Naive thymus-derived CD4-positive, alpha-beta T cell (primary cell): ENCODE measurements at regions not wholly inside any gene's neighbourhood (a gene's known extent, or its start where the extent isn't known, plus 50 kb on each side); places are given as distances from the start of the nearest gene placed in this dataset.
"Not testable (repeated sequence)": the region's sequence is repeated elsewhere in the genome, so short reads cannot be mapped to it uniquely, and the experiment has no call there.

ENCODE experiments used
- ATAC-seq: fragments of 150-1000 bp; cut with Tn5 transposase; 2 replicates; pipeline ENCODE4 v1.10.0; 2021; ENCODE audit warnings: mild to moderate bottlenecking, moderate library complexity
- CTCF ChIA-PET: fragments of 350-600 bp; sonication (Branson Sonifier 250); formaldehyde crosslinking; loops from one replicate; lab custom pipeline; 2021; ENCODE audit warnings: antibody characterized with exemption; lab: Charles Lee
- POLR2A ChIA-PET: fragments of 350-600 bp; sonication (Branson Sonifier 250); formaldehyde crosslinking; loops from one replicate; lab custom pipeline; 2021; ENCODE audit warnings: antibody characterized with exemption, inconsistent platforms; lab: Charles Lee
- DNase-seq, 9 donors: peaks; one replicate each; pipeline versions ENCODE4 v3.0.0 to v3.0.0-alpha.2; 2020 to 2022; ENCODE audit warnings: mixed read lengths in 1 of 9
- H3K27ac ChIP-seq: one replicate; pipeline ENCODE4 v1.7.0; 2013; ENCODE audit warnings: mild to moderate bottlenecking, low read depth, low read length, moderate library complexity
- H3K27me3 ChIP-seq, 2 donors: one replicate each; pipeline ENCODE4 v1.7.0; 2013; ENCODE audit warnings: low read length in 2 of 2, mild to moderate bottlenecking in 2 of 2, moderate library complexity in 2 of 2; ENCODE audit not compliant: control insufficient read depth in 2 of 2, insufficient read depth in 2 of 2
- H3K36me3 ChIP-seq, 3 experiments: 1 replicate in 2 of 3; 2 replicates in 1 of 3; pipeline ENCODE4 v1.7.0; 2013; ENCODE audit warnings: low read length in 3 of 3, mild to moderate bottlenecking in 3 of 3, moderate library complexity in 1 of 3; ENCODE audit not compliant: insufficient read depth in 3 of 3, control insufficient read depth in 2 of 3
- H3K4me1 ChIP-seq, 2 donors: one replicate each; pipeline ENCODE4 v1.7.0; 2013; ENCODE audit warnings: low read length in 2 of 2, mild to moderate bottlenecking in 2 of 2, moderate library complexity in 1 of 2; ENCODE audit not compliant: control insufficient read depth in 2 of 2, insufficient read depth in 2 of 2
- H3K4me3 ChIP-seq: 2 replicates; pipeline ENCODE4 v1.7.0; 2013; ENCODE audit warnings: mild to moderate bottlenecking, low read length
- H3K9me3 ChIP-seq, 3 experiments: 1 replicate in 2 of 3; 2 replicates in 1 of 3; pipeline ENCODE4 v1.7.0; 2013; ENCODE audit warnings: low read length in 3 of 3; ENCODE audit not compliant: control insufficient read depth in 2 of 3
- H3K27ac Mint-ChIP-seq, 9 donors: one replicate each; pipeline ENCODE4 v1.8.0; 2020 to 2022; ENCODE audit warnings: mixed read lengths in 9 of 9, mild to moderate bottlenecking in 8 of 9, moderate library complexity in 5 of 9, inconsistent platforms in 2 of 9
- H3K27me3 Mint-ChIP-seq, 5 donors: one replicate each; pipeline ENCODE4 v1.8.0; 2021 to 2022; ENCODE audit warnings: mixed read lengths in 5 of 5, mild to moderate bottlenecking in 1 of 5
- H3K36me3 Mint-ChIP-seq, 5 donors: one replicate each; pipeline ENCODE4 v1.8.0; 2020 to 2022; ENCODE audit warnings: mixed read lengths in 5 of 5, mild to moderate bottlenecking in 3 of 5, inconsistent platforms in 1 of 5
- H3K4me1 Mint-ChIP-seq, 7 donors: one replicate each; pipeline ENCODE4 v1.8.0; 2020 to 2022; ENCODE audit warnings: mixed read lengths in 7 of 7, mild to moderate bottlenecking in 3 of 7, inconsistent platforms in 1 of 7
- H3K4me3 Mint-ChIP-seq, 10 donors: one replicate each; pipeline ENCODE4 v1.8.0; 2020 to 2022; ENCODE audit warnings: mild to moderate bottlenecking in 10 of 10, mixed read lengths in 10 of 10, moderate library complexity in 6 of 10, inconsistent platforms in 2 of 10
- H3K9me3 Mint-ChIP-seq, 11 donors: one replicate each; pipeline ENCODE4 v1.8.0; 2020 to 2022; ENCODE audit warnings: mixed read lengths in 11 of 11, mild to moderate bottlenecking in 4 of 11, inconsistent platforms in 1 of 11, moderate library complexity in 1 of 11
- intact Hi-C, 2 donors: fragments of 100-400 bp; cut with micrococcal nuclease; formaldehyde crosslinking; loops; one replicate each; pipeline ENCODE4 v1.15.1; 2023

- DNase-seq (no peak), ATAC-seq (no peak)
- Histone ChIP-seq H3K9me3 (no peaks in the 10 kb centered on the region), H3K36me3 (no peaks in the 10 kb centered on the region), H3K27me3 (no peaks in the 10 kb centered on the region), H3K27ac (no peak overlapping the region), H3K4me3 (no peak overlapping the region), H3K4me1 (no peaks in the 10 kb centered on the region)
- intact Hi-C loops: no loop called here
- Mint-ChIP-seq H3K9me3 (peaks cover 0 to 15% (median 2%) of the 10 kb centered on the region in 11 donors), H3K27me3 (no peaks in the 10 kb centered on the region), H3K36me3 (no peaks in the 10 kb centered on the region), H3K4me1 (no peaks in the 10 kb centered on the region), H3K4me3 (no peak overlapping the region), H3K27ac (no peak overlapping the region)
- ChIA-PET CTCF (no interaction called here), POLR2A (no interaction called here)
These were observed 1154.5 kb upstream of the CHAC2 start for GRCh38 chr2:52613064-52613463.

GRCh38 chr2:52611759-52612158, 1155.8 kb upstream of the CHAC2 start:
- no peak overlapping the region for H3K4me3 Mint-ChIP-seq
- ATAC-seq (no peak), DNase-seq (no peak)
- intact Hi-C loops: no loop called here
- no peaks in the 10 kb centered on the region for H3K27me3 Mint-ChIP-seq
- Histone ChIP-seq H3K36me3 (no peaks in the 10 kb centered on the region), H3K27me3 (no peaks in the 10 kb centered on the region), H3K4me1 (no peaks in the 10 kb centered on the region), H3K4me3 (no peak overlapping the region), H3K9me3 (no peaks in the 10 kb centered on the region), H3K27ac (no peak overlapping the region)
- no peaks in the 10 kb centered on the region for H3K4me1 Mint-ChIP-seq
- peaks cover 0 to 10% (median 2%) of the 10 kb centered on the region in 11 donors for H3K9me3 Mint-ChIP-seq
- no peaks in the 10 kb centered on the region for H3K36me3 Mint-ChIP-seq
- H3K27ac Mint-ChIP-seq: no peak overlapping the region
- ChIA-PET CTCF (no interaction called here), POLR2A (no interaction called here)

- H3K27me3 ChIP-seq: no peaks in the 10 kb centered on the region
- Mint-ChIP-seq H3K4me3 (no peak overlapping the region), H3K36me3 (no peaks in the 10 kb centered on the region), H3K9me3 (peaks cover 0 to 16% (median 3%) of the 10 kb centered on the region in 11 donors), H3K4me1 (no peaks in the 10 kb centered on the region), H3K27me3 (no peaks in the 10 kb centered on the region), H3K27ac (no peak overlapping the region)
- CTCF ChIA-PET: no interaction called here
- H3K27ac ChIP-seq: no peak overlapping the region
- no peaks in the 10 kb centered on the region for H3K9me3 ChIP-seq
- intact Hi-C loops: no loop called here
- POLR2A ChIA-PET: no interaction called here
- no peak for ATAC-seq
- no peak for DNase-seq
- H3K36me3 ChIP-seq: no peaks in the 10 kb centered on the region
- H3K4me3 ChIP-seq: no peak overlapping the region
- no peaks in the 10 kb centered on the region for H3K4me1 ChIP-seq
These were observed 1159.6 kb upstream of the CHAC2 start for GRCh38 chr2:52608030-52608429.

- H3K4me3 Mint-ChIP-seq: no peak overlapping the region
- Histone ChIP-seq H3K9me3 (no peaks in the 10 kb centered on the region), H3K4me3 (no peak overlapping the region), H3K36me3 (no peaks in the 10 kb centered on the region), H3K27ac (no peak overlapping the region), H3K4me1 (no peaks in the 10 kb centered on the region), H3K27me3 (no peaks in the 10 kb centered on the region)
- no peaks in the 10 kb centered on the region for H3K27me3 Mint-ChIP-seq
- CTCF ChIA-PET: no interaction called here
- DNase-seq (no peak), ATAC-seq (no peak)
- H3K9me3 Mint-ChIP-seq: peaks cover 0 to 11% (median 4%) of the 10 kb centered on the region in 11 donors
- intact Hi-C loops: no loop called here
- POLR2A ChIA-PET: no interaction called here
- no peak overlapping the region for H3K27ac Mint-ChIP-seq
- no peaks in the 10 kb centered on the region for H3K4me1 Mint-ChIP-seq
- no peaks in the 10 kb centered on the region for H3K36me3 Mint-ChIP-seq
These were observed 1170.3 kb upstream of the CHAC2 start for GRCh38 chr2:52597346-52597745.

- DNase-seq: no peak
- Mint-ChIP-seq H3K4me3 (no peak overlapping the region), H3K36me3 (no peaks in the 10 kb centered on the region), H3K27me3 (no peaks in the 10 kb centered on the region), H3K9me3 (peaks cover 2 to 23% (median 15%) of the 10 kb centered on the region in 11 donors), H3K4me1 (no peaks in the 10 kb centered on the region), H3K27ac (no peak overlapping the region)
- ChIA-PET CTCF (no interaction called here), POLR2A (no interaction called here)
- no peak overlapping the region for H3K4me3 ChIP-seq
- ATAC-seq: no peak
- intact Hi-C loops: no loop called here
- no peaks in the 10 kb centered on the region for H3K4me1 ChIP-seq
- H3K9me3 ChIP-seq: no peaks in the 10 kb centered on the region
- no peaks in the 10 kb centered on the region for H3K27me3 ChIP-seq
- H3K36me3 ChIP-seq: no peaks in the 10 kb centered on the region
- H3K27ac ChIP-seq: no peak overlapping the region
These were observed 1173.6 kb upstream of the CHAC2 start for GRCh38 chr2:52594026-52594425.

GRCh38 chr2:52584071-52584470, 1183.5 kb upstream of the CHAC2 start:
- POLR2A ChIA-PET: not testable (repeated sequence)

GRCh38 chr2:52572469-52572894, 1195.1 kb upstream of the CHAC2 start:
- H3K4me3 Mint-ChIP-seq: no peak overlapping the region
- ChIA-PET CTCF (no interaction called here), POLR2A (no interaction called here)
- no peaks in the 10 kb centered on the region for H3K27me3 ChIP-seq
- peaks cover 0 to 3% (median 0%) of the 10 kb centered on the region in 5 donors for H3K36me3 Mint-ChIP-seq
- H3K27me3 Mint-ChIP-seq: no peaks in the 10 kb centered on the region
- H3K27ac Mint-ChIP-seq: no peak overlapping the region
- peaks cover 8 to 39% (median 13%) of the 10 kb centered on the region in 11 donors for H3K9me3 Mint-ChIP-seq
- no peaks in the 10 kb centered on the region for H3K4me1 ChIP-seq
- ATAC-seq (no peak), DNase-seq (no peak)
- H3K27ac ChIP-seq: no peak overlapping the region
- H3K4me3 ChIP-seq: no peak overlapping the region
- no peaks in the 10 kb centered on the region for H3K36me3 ChIP-seq
- H3K4me1 Mint-ChIP-seq: no peaks in the 10 kb centered on the region
- H3K9me3 ChIP-seq: peaks cover 0 to 8% (median 0%) of the 10 kb centered on the region in 3 experiments
- intact Hi-C loops: no loop called here

More at GRCh38 chr2:52584071-52584470, 1183.5 kb upstream of the CHAC2 start:
- peaks cover 0 to 30% (median 6%) of the 10 kb centered on the region in 11 donors for H3K9me3 Mint-ChIP-seq
- H3K4me3 Mint-ChIP-seq, ATAC-seq, H3K4me1 Mint-ChIP-seq, H3K27me3 ChIP-seq, H3K36me3 Mint-ChIP-seq, H3K4me1 ChIP-seq, H3K4me3 ChIP-seq, H3K27ac Mint-ChIP-seq, H3K27ac ChIP-seq, DNase-seq, H3K9me3 ChIP-seq, intact Hi-C loops, H3K27me3 Mint-ChIP-seq, H3K36me3 ChIP-seq: not testable (repeated sequence)
- CTCF ChIA-PET: interaction anchor here (0.6 kb wide), 1 partner anchor 203 kb away, joined by 3 read pairs; no protein-coding TSS in a partner anchor
